Smooth muscle cell (in vitro differentiated cells): ENCODE measurements at regions not wholly inside any gene's neighbourhood (a gene's known extent, or its start where the extent isn't known, plus 50 kb on each side); places are given as distances from the start of the nearest gene placed in this dataset.
"Not testable (repeated sequence)": the region's sequence is repeated elsewhere in the genome, so short reads cannot be mapped to it uniquely, and the experiment has no call there.

Experiments used
- DNase-seq: peaks from one replicate; lab custom pipeline; 2025; ENCODE audit not compliant: unreplicated experiment; lab: John Stamatoyannopoulos, UW
- H2AFZ ChIP-seq: fragments of 200-600 bp; sonication (generic); 2 replicates; pipeline ENCODE4 v1.6.0; 2016; ENCODE audit warnings: antibody characterized with exemption, low read depth, mild to moderate bottlenecking
- H3F3A ChIP-seq: fragments of 200-600 bp; sonication (generic); 2 replicates; pipeline ENCODE4 v1.6.0; 2017; ENCODE audit warnings: antibody characterized with exemption, low read depth
- H3K27ac ChIP-seq: fragments of 200-600 bp; sonication (generic); 2 replicates; pipeline ENCODE4 v1.5.1; 2016; ENCODE audit warnings: low read depth, mild to moderate bottlenecking
- H3K27me3 ChIP-seq: fragments of 200-600 bp; sonication (generic); 2 replicates; pipeline ENCODE4 v1.6.1; 2016; ENCODE audit warnings: low read depth, mild to moderate bottlenecking
- H3K36me3 ChIP-seq: fragments of 200-600 bp; sonication (generic); 2 replicates; pipeline ENCODE4 v1.5.1; 2016; ENCODE audit warnings: low read depth
- H3K4me1 ChIP-seq: fragments of 200-600 bp; sonication (generic); 2 replicates; pipeline ENCODE4 v1.5.1; 2016; ENCODE audit warnings: low read depth
- H3K4me2 ChIP-seq: fragments of 200-600 bp; sonication (generic); 2 replicates; pipeline ENCODE4 v1.6.0; 2016; ENCODE audit warnings: mild to moderate bottlenecking
- H3K4me3 ChIP-seq: fragments of 200-600 bp; sonication (generic); 2 replicates; pipeline ENCODE4 v1.5.1; 2016; ENCODE audit warnings: mild to moderate bottlenecking
- H3K79me2 ChIP-seq: fragments of 200-600 bp; sonication (generic); 2 replicates; pipeline ENCODE4 v1.6.0; 2016; ENCODE audit warnings: low read depth, mild to moderate bottlenecking
- H3K9ac ChIP-seq: fragments of 200-600 bp; sonication (generic); 2 replicates; pipeline ENCODE4 v1.6.0; 2016; ENCODE audit warnings: low read depth
- H3K9me3 ChIP-seq: fragments of 200-600 bp; sonication (generic); replicated peaks from 2 replicates; pipeline ENCODE4 v1.5.1; 2016; ENCODE audit warnings: low read depth
- H4K20me1 ChIP-seq: fragments of 200-600 bp; sonication (generic); 2 replicates; pipeline ENCODE4 v1.6.0; 2016; ENCODE audit warnings: low read depth
- CTCF ChIP-seq: fragments of 200-600 bp; sonication (generic); IDR thresholded peaks from 2 replicates; pipeline ENCODE4 v1.5.1; 2017; ENCODE audit warnings: borderline replicate concordance, mild to moderate bottlenecking, antibody characterized with exemption; ENCODE audit not compliant: insufficient read depth, poor library complexity, severe bottlenecking
- WGBS: methylation state at CpG from one replicate; pipeline ENCODE4 v1.1.7; 2016; ENCODE audit warnings: low lambda C conversion rate; 5-methylcytosine and 5-hydroxymethylcytosine counted together

GRCh38 chr7:113030489-113030888, 56.1 kb downstream of the GPR85 start:
- no peaks in the 10 kb centered on the region for H4K20me1 ChIP-seq
- no peaks in the 10 kb centered on the region for H3K79me2 ChIP-seq
- no peak for TF ChIP-seq CTCF
- no peak overlapping the region for H3K4me3 ChIP-seq
- 100% methylated on average over 1 of the region's 1 CpG for WGBS
- H3K9ac ChIP-seq: no peak overlapping the region
- H3K27ac ChIP-seq: no peak overlapping the region
- H3K4me1 ChIP-seq: peaks cover 17% of the 10 kb centered on the region
- no peaks in the 10 kb centered on the region for H3K9me3 ChIP-seq
- no peaks in the 10 kb centered on the region for H3F3A ChIP-seq
- no peaks in the 10 kb centered on the region for H3K36me3 ChIP-seq
- DNase-seq: no peak
- H2AFZ ChIP-seq: no peak overlapping the region
- no peaks in the 10 kb centered on the region for H3K27me3 ChIP-seq
- H3K4me2 ChIP-seq: no peak overlapping the region

GRCh38 chr7:113026941-113027340, 59.7 kb downstream of the GPR85 start:
- H3K27me3 ChIP-seq: no peaks in the 10 kb centered on the region
- no peak overlapping the region for H2AFZ ChIP-seq
- H3K27ac ChIP-seq: no peak overlapping the region
- no peaks in the 10 kb centered on the region for H3K9me3 ChIP-seq
- H3F3A ChIP-seq: no peaks in the 10 kb centered on the region
- no peak for TF ChIP-seq CTCF
- no peak for DNase-seq
- no peaks in the 10 kb centered on the region for H3K36me3 ChIP-seq
- no peaks in the 10 kb centered on the region for H4K20me1 ChIP-seq
- H3K79me2 ChIP-seq: no peaks in the 10 kb centered on the region
- H3K4me3 ChIP-seq: no peak overlapping the region
- no peak overlapping the region for H3K9ac ChIP-seq
- WGBS: 32% methylated on average over 1 of the region's 1 CpG
- no peak overlapping the region for H3K4me2 ChIP-seq
- H3K4me1 ChIP-seq: peaks cover 17% of the 10 kb centered on the region

GRCh38 chr7:113017144-113017857, 69.3 kb downstream of the GPR85 start:
- not testable (repeated sequence) for DNase-seq, H3K36me3 ChIP-seq, H3F3A ChIP-seq, H3K27me3 ChIP-seq, H3K9ac ChIP-seq, H3K4me3 ChIP-seq, H3K27ac ChIP-seq, H2AFZ ChIP-seq, H3K4me2 ChIP-seq, H3K79me2 ChIP-seq, H4K20me1 ChIP-seq, H3K4me1 ChIP-seq, H3K9me3 ChIP-seq
- 98% methylated on average over 40 of the region's 43 CpGs for WGBS

- Histone ChIP-seq H3K4me3 (no peak overlapping the region), H3K79me2 (no peaks in the 10 kb centered on the region), H3F3A (no peaks in the 10 kb centered on the region), H3K4me2 (no peak overlapping the region), H3K27me3 (no peaks in the 10 kb centered on the region), H3K4me1 (no peaks in the 10 kb centered on the region), H3K27ac (no peak overlapping the region), H3K36me3 (no peaks in the 10 kb centered on the region), H3K9me3 (peaks cover 3% of the 10 kb centered on the region), H3K9ac (no peak overlapping the region), H2AFZ (peak overlapping the region; percentile 6), H4K20me1 (no peaks in the 10 kb centered on the region)
- peak; percentile 72 for TF ChIP-seq CTCF
- DNase-seq: no peak
- WGBS: 89% methylated on average over 2 of the region's 2 CpGs
Observed at GRCh38 chr7:113015034-113015645, 71.5 kb downstream of the GPR85 start.
